ENCODE measurements at regions not wholly inside any gene's neighbourhood (a gene's known extent, or its start where the extent isn't known, plus 50 kb on each side); places are given as distances from the start of the nearest gene placed in this dataset.

DNA sequence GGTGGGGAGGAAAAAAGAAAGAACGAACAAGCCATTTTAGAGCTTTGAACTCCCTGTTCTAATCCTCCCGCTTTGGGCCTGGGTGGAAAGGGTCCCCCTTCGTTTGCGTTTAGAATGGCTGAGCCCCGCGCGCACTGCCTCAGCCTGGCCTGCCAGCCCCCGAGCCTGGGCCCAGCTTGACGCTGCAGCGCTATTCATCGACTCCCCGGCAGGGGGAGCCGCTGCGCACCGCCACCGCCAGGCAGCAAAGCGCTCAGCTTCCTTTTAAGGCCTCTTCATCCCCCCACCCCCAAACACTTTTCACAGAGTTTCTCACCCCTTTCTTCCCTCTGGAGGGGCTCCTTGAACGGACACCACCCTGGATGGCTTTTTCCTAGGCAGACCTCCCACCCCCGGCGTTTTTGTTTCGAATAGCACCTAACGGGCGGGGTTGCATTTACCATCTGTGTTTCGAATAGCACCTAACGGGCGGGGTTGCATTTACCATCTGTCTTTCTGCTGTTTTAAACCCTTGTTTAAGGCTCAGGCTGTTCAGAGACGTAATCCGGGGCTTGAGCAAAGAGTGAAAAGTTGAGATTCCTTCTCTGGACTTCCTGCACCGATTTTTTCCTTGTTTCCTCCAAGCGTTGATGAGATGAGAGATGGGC, 56.4 kb upstream of the PIWIL1 start:
- 47% methylated on average over 30 of the region's 30 CpGs for WGBS

DNA sequence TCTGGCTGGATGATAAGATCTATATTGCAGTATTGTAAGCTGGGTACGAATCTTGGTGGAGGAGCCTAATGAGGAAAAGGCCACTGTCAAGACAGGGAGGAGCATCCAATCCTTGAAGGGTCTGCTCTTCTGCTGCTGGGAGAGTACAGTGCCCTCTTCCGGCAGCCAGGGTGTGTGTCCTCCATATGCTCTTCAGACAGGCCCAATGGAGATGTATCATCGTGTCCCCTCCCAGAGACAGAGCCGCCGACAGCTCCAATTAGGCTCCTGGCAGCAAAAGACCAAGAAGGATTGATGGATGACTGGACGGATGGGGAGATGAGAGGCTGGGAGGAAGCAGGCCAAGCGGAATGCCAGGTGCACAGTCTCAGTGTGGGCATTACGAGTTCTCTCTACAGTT, 51.6 kb upstream of the PIWIL1 start:
- no peaks in the 10 kb centered on the region for H3K9me3 ChIP-seq (ENCODE audit: control insufficient read depth in 2 of 2, insufficient read depth in 1 of 2, low read length in 1 of 2)
- 52% methylated on average over 8 of the region's 8 CpGs for WGBS
- H3K36me3 ChIP-seq (ENCODE audit: control insufficient read depth in 2 of 2, insufficient read depth in 2 of 2, low read length in 1 of 2), result no peaks in the 10 kb centered on the region
- H3K4me1 ChIP-seq (ENCODE audit: control insufficient read depth in 2 of 2, insufficient read depth in 2 of 2, low read length in 2 of 2), result no peaks in the 10 kb centered on the region
- no peak overlapping the region for H3K27ac ChIP-seq (ENCODE audit: low read depth in 1 of 2, low read length in 1 of 2)
- no peak overlapping the region for H3K4me3 ChIP-seq (ENCODE audit: low read length in 2 of 2)
- no peak for DNase-seq (ENCODE audit: low read depth in 6 of 9, low spot score in 9 of 9)
- H3K27me3 ChIP-seq (ENCODE audit: control insufficient read depth in 2 of 2, insufficient read depth in 1 of 2, low read length in 1 of 2), result no peaks in the 10 kb centered on the region

More for the DNA sequence above, 56.4 kb upstream of the PIWIL1 start:
- no peaks in the 10 kb centered on the region for H3K4me1 ChIP-seq (ENCODE audit: control insufficient read depth in 2 of 2, insufficient read depth in 2 of 2, low read length in 2 of 2)
- H3K9me3 ChIP-seq (ENCODE audit: control insufficient read depth in 2 of 2, insufficient read depth in 1 of 2, low read length in 1 of 2), result no peaks in the 10 kb centered on the region
- DNase-seq (ENCODE audit: low read depth in 6 of 9, low spot score in 9 of 9), result peak in 7 of 9 donors; percentile 2 to 39 (median 20)
- no peak overlapping the region for H3K27ac ChIP-seq (ENCODE audit: low read depth in 1 of 2, low read length in 1 of 2)
- H3K36me3 ChIP-seq (ENCODE audit: control insufficient read depth in 2 of 2, insufficient read depth in 2 of 2, low read length in 1 of 2), result no peaks in the 10 kb centered on the region
- no peak overlapping the region for H3K4me3 ChIP-seq (ENCODE audit: low read length in 2 of 2)
- no peaks in the 10 kb centered on the region for H3K27me3 ChIP-seq (ENCODE audit: control insufficient read depth in 2 of 2, insufficient read depth in 1 of 2, low read length in 1 of 2)

DNA sequence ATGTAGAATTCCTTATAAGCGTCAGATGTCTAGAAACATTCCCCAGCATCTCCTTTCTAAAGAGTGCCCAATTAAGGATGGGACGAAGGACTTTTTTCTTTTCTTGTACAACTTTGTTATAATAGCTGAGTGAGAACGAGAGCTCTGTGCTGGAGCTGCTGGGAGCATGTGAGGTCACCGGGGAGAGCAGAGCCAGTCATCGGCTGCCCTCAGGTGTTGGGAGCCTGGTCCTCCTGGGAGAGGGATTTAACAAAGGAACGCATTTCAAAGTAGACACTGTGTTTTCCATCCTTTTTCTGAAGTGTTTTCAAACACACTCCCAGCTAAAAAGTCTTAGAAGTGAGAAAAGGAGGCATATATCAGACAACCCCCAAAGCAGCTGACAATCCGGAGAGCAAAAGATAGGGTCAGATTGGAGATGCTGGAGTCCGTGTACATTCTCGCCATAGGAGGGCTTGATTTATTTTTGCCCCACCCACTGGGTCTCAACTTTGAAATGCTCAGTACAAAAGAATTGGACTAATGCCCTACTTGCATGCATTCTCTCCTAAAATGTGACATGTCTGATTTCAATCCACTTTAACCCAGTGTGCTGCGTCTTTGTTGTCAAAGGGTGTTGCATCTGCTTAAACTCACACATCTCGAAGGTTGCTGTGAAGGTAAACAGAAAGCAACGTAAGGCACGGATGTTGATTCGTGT, 50.8 kb upstream of the PIWIL1 start:
- 79% methylated on average over 14 of the region's 14 CpGs for WGBS

More for the DNA sequence above, 50.8 kb upstream of the PIWIL1 start:
- H3K4me3 ChIP-seq (ENCODE audit: low read length in 2 of 2), result no peak overlapping the region
- H3K4me1 ChIP-seq (ENCODE audit: control insufficient read depth in 2 of 2, insufficient read depth in 2 of 2, low read length in 2 of 2), result no peaks in the 10 kb centered on the region
- DNase-seq (ENCODE audit: low read depth in 6 of 9, low spot score in 9 of 9), result no peak
- no peak overlapping the region for H3K27ac ChIP-seq (ENCODE audit: low read depth in 1 of 2, low read length in 1 of 2)
- no peaks in the 10 kb centered on the region for H3K27me3 ChIP-seq (ENCODE audit: control insufficient read depth in 2 of 2, insufficient read depth in 1 of 2, low read length in 1 of 2)
- no peaks in the 10 kb centered on the region for H3K36me3 ChIP-seq (ENCODE audit: control insufficient read depth in 2 of 2, insufficient read depth in 2 of 2, low read length in 1 of 2)
- no peaks in the 10 kb centered on the region for H3K9me3 ChIP-seq (ENCODE audit: control insufficient read depth in 2 of 2, insufficient read depth in 1 of 2, low read length in 1 of 2)

Measured in thymus (tissue), 11 donors.